Endothelial cell of umbilical vein (primary cell): ENCODE measurements at regions not wholly inside any gene's neighbourhood (a gene's known extent, or its start where the extent isn't known, plus 50 kb on each side); places are given as distances from the start of the nearest gene placed in this dataset.

Experiments used
- BruUV-seq: library from RNA; stranded (reverse); fragments of 400-500 nt; replicated peaks from 2 replicates; lab custom pipeline; 2021; lab: Mats Ljungman, UMichigan
- CTCF ChIA-PET: fragments of 300-600, 350-600 bp; sonication (Branson Sonifier 250); formaldehyde crosslinking; loops from one replicate; lab custom pipeline; 2021; ENCODE audit warnings: antibody characterized with exemption, inconsistent platforms; lab: Charles Lee
- POLR2A ChIA-PET: fragments of 300-600, 350-600 bp; sonication (Branson Sonifier 250); formaldehyde crosslinking; loops from one replicate; lab custom pipeline; 2021; ENCODE audit warnings: antibody characterized with exemption, inconsistent platforms; lab: Charles Lee
- DNase-seq: peaks from one replicate; pipeline ENCODE4 v3.0.0-alpha.2; 2011; ENCODE audit warnings: low read depth, low spot score
- FAIRE-seq: peaks from 2 replicates; lab custom pipeline; 2011; peaks lifted over from hg19 to GRCh38; lab: Jason Lieb, UNC
- H2AFZ ChIP-seq: 2 replicates; pipeline ENCODE4 v1.6.0; 2012; ENCODE audit warnings: low read depth, low read length, control low read depth, inconsistent platforms
- H3K27ac ChIP-seq: 2 replicates; pipeline ENCODE4 v1.5.1; 2011; ENCODE audit warnings: low read depth, mild to moderate bottlenecking, control low read depth, low read length, moderate library complexity; ENCODE audit not compliant: insufficient read depth
- H3K27me3 ChIP-seq, 2 experiments: 2 replicates each; pipeline versions ENCODE4 v1.6.0 to v1.6.1; 2011; ENCODE audit warnings: low read length in 2 of 2, mixed read lengths in 1 of 2; ENCODE audit not compliant: control insufficient read depth in 2 of 2, insufficient read depth in 2 of 2
- H3K36me3 ChIP-seq, 2 experiments: 2 replicates in 1 of 2; 3 replicates in 1 of 2; pipeline ENCODE4 v1.5.1; 2011; ENCODE audit warnings: low read length in 2 of 2, mild to moderate bottlenecking in 1 of 2, moderate library complexity in 1 of 2; ENCODE audit not compliant: control insufficient read depth in 2 of 2, insufficient read depth in 2 of 2; ENCODE audit errors: extremely low read depth in 1 of 2
- H3K4me1 ChIP-seq: 3 replicates; pipeline ENCODE4 v1.5.1; 2011; ENCODE audit warnings: mild to moderate bottlenecking, low read length; ENCODE audit not compliant: control insufficient read depth, insufficient read depth; ENCODE audit errors: extremely low read depth
- H3K4me2 ChIP-seq: 2 replicates; pipeline ENCODE4 v1.6.1; 2011; ENCODE audit warnings: low read length, control low read depth, mixed read lengths; ENCODE audit not compliant: insufficient read depth
- H3K4me3 ChIP-seq, 3 experiments: fragments of 200-600 bp in 1 of 3; sonication (generic), shearing (Covaris generic) in 1 of 3; replicated peaks in 1 of 3; 2 replicates each; pipeline ENCODE4 v1.5.1; 2011 to 2016; ENCODE audit warnings: control low read depth in 3 of 3, low read length in 3 of 3, mild to moderate bottlenecking in 2 of 3, inconsistent platforms in 1 of 3, low read depth in 1 of 3, moderate library complexity in 1 of 3; ENCODE audit not compliant: insufficient read depth in 1 of 3
- H3K79me2 ChIP-seq: 2 replicates; pipeline ENCODE4 v1.6.0; 2012; ENCODE audit warnings: low read length, inconsistent platforms; ENCODE audit not compliant: control insufficient read depth, insufficient read depth
- H3K9ac ChIP-seq: replicated peaks from 2 replicates; pipeline ENCODE3; 2011; ENCODE audit warnings: low read length, control low read depth; ENCODE audit not compliant: insufficient read depth; ENCODE audit errors: extremely low read depth
- H3K9me1 ChIP-seq: replicated peaks from 3 replicates; pipeline ENCODE4 v1.6.0; 2011; ENCODE audit warnings: mild to moderate bottlenecking, low read length; ENCODE audit not compliant: control insufficient read depth, insufficient read depth; ENCODE audit errors: extremely low read depth
- H3K9me3 ChIP-seq: replicated peaks from 2 replicates; pipeline ENCODE4 v1.5.1; 2012; ENCODE audit warnings: low read length, inconsistent platforms; ENCODE audit not compliant: control insufficient read depth, insufficient read depth
- H4K20me1 ChIP-seq: replicated peaks from 2 replicates; pipeline ENCODE3; 2011; ENCODE audit warnings: mild to moderate bottlenecking, low read length; ENCODE audit not compliant: control insufficient read depth, insufficient read depth; ENCODE audit errors: extremely low read depth
- CTCF ChIP-seq, 2 donors: IDR thresholded peaks; 1 replicate in 1 of 2; 2 replicates in 1 of 2; pipeline ENCODE4 v1.5.1; 2011; ENCODE audit warnings: low read length in 2 of 2, mild to moderate bottlenecking in 2 of 2, moderate library complexity in 2 of 2, control low read depth in 1 of 2, inconsistent platforms in 1 of 2, low read depth in 1 of 2; ENCODE audit not compliant: insufficient read depth in 1 of 2; ENCODE audit errors: extremely low read depth in 1 of 2
- EZH2 ChIP-seq: IDR thresholded peaks from 2 replicates; pipeline ENCODE4 v1.6.1; 2012; ENCODE audit warnings: borderline replicate concordance, low read depth, mild to moderate bottlenecking, moderate library complexity, low read length, inconsistent platforms; ENCODE audit not compliant: severe bottlenecking
- FOS ChIP-seq: IDR thresholded peaks from 2 replicates; pipeline ENCODE4 v1.6.1; 2011; ENCODE audit warnings: mild to moderate bottlenecking, low read length, moderate library complexity, borderline replicate concordance; ENCODE audit not compliant: insufficient read depth
- GATA2 ChIP-seq: IDR thresholded peaks from 2 replicates; pipeline ENCODE4 v1.7.0; 2011; ENCODE audit warnings: low read depth, mild to moderate bottlenecking, moderate library complexity, mixed read lengths, low read length; ENCODE audit not compliant: insufficient read length, insufficient read depth
- JUN ChIP-seq: IDR thresholded peaks from 2 replicates; pipeline ENCODE4 v1.6.1; 2011; ENCODE audit warnings: borderline replicate concordance, low read depth; ENCODE audit not compliant: insufficient read length, insufficient read depth
- MAX ChIP-seq: IDR thresholded peaks from 2 replicates; pipeline ENCODE4 v1.6.1; 2011; ENCODE audit not compliant: insufficient read depth, insufficient read length
- MYC ChIP-seq: IDR thresholded peaks from one replicate; pipeline ENCODE4 v1.6.1; 2011; ENCODE audit warnings: mild to moderate bottlenecking, low read depth, low read length
- POLR2A ChIP-seq: IDR thresholded peaks from 2 replicates; pipeline ENCODE4 v1.6.1; 2012; ENCODE audit warnings: low read depth, mild to moderate bottlenecking, control low read depth, low read length
- POLR2AphosphoS5 ChIP-seq: IDR thresholded peaks from 2 replicates; pipeline ENCODE4 v1.6.1; 2012; ENCODE audit warnings: low read depth, mild to moderate bottlenecking, control low read depth, low read length, moderate library complexity; ENCODE audit not compliant: insufficient read depth
- dilution Hi-C: fragments of 300-500 bp; cut with MboI; formaldehyde crosslinking; loops from one replicate; pipeline ENCODE4 v1.15.0; 2019; ENCODE audit warnings: low sequenced_read_pairs; ENCODE audit not compliant: extremely low pct_ligation_motif_present
- intact Hi-C: fragments of 100-400 bp; cut with micrococcal nuclease; formaldehyde crosslinking; loops from one replicate; pipeline ENCODE4 v1.10.0; 2022

GRCh38 chr4:157787618-157788017 is 385.2 kb downstream of the GASK1B start:
- ChIA-PET POLR2A (no interaction called here), CTCF (no interaction called here)
- H3K36me3 ChIP-seq = no peaks in the 10 kb centered on the region
- H2AFZ ChIP-seq = no peak overlapping the region
- no peak for DNase-seq
- H3K79me2 ChIP-seq = no peaks in the 10 kb centered on the region
- FAIRE-seq = no peak
- H4K20me1 ChIP-seq = no peaks in the 10 kb centered on the region
- TF ChIP-seq MAX = no peak
- no peak for TF ChIP-seq EZH2
- TF ChIP-seq POLR2AphosphoS5 = no peak
- TF ChIP-seq POLR2A = no peak
- TF ChIP-seq JUN = no peak
- TF ChIP-seq MYC = no peak
- TF ChIP-seq CTCF (IDR thresholded peaks at IDR 0.05; ENCODE audit: extremely low read depth in 1 of 2, insufficient read depth in 1 of 2, low read depth in 1 of 2, low read length in 2 of 2) = no peak
- no peak for TF ChIP-seq GATA2
- no peak for TF ChIP-seq FOS
- H3K27me3 ChIP-seq = no peaks in the 10 kb centered on the region
- dilution Hi-C loops (no loop called here), intact Hi-C loops (no loop called here)
- H3K4me2 ChIP-seq = no peak overlapping the region
- BruUV-seq = no TSS peak
- H3K9me1 ChIP-seq = no peaks in the 10 kb centered on the region
- H3K9ac ChIP-seq = no peak overlapping the region
- no peaks in the 10 kb centered on the region for H3K4me1 ChIP-seq
- H3K27ac ChIP-seq = no peak overlapping the region
- H3K9me3 ChIP-seq = no peaks in the 10 kb centered on the region
- no peak overlapping the region for H3K4me3 ChIP-seq
